ENCODE measurements at regions not wholly inside any gene's neighbourhood (a gene's known extent, or its start where the extent isn't known, plus 50 kb on each side); places are given as distances from the start of the nearest gene placed in this dataset.

GRCh38 chr3:74353039-74353438 lies 261.4 kb downstream of the CNTN3 start:
- TF ChIP-seq CTCF (conservative IDR thresholded peaks at IDR 0.05): no peak

GRCh38 chr3:74352166-74352565 lies 262.3 kb downstream of the CNTN3 start:
- no peak overlapping the region for H3K27ac ChIP-seq
- no peak for TF ChIP-seq CTCF (conservative IDR thresholded peaks at IDR 0.05)

More at GRCh38 chr3:74353039-74353438, 261.4 kb downstream of the CNTN3 start:
- no peak overlapping the region for H3K27ac ChIP-seq

- no peak overlapping the region for H3K27ac ChIP-seq
- no peak for TF ChIP-seq CTCF (conservative IDR thresholded peaks at IDR 0.05)
Observed at GRCh38 chr3:74351213-74351612, 263.2 kb downstream of the CNTN3 start.

GRCh38 chr3:74349015-74349414 lies 265.4 kb downstream of the CNTN3 start:
- peak overlapping the region; percentile 62 for H3K27ac ChIP-seq
- TF ChIP-seq CTCF (conservative IDR thresholded peaks at IDR 0.05): no peak

- no peak for TF ChIP-seq CTCF (conservative IDR thresholded peaks at IDR 0.05)
- no peak overlapping the region; the same call in 1 of the 2 replicates for H3K27ac ChIP-seq
Observed at GRCh38 chr3:74347563-74348268, 266.7 kb downstream of the CNTN3 start.

- no peak for TF ChIP-seq CTCF (conservative IDR thresholded peaks at IDR 0.05)
- no peak overlapping the region for H3K27ac ChIP-seq
Observed at GRCh38 chr3:74346896-74347295, 267.6 kb downstream of the CNTN3 start.

GRCh38 chr3:74345701-74346100 lies 268.8 kb downstream of the CNTN3 start:
- no peak overlapping the region for H3K27ac ChIP-seq
- TF ChIP-seq CTCF (conservative IDR thresholded peaks at IDR 0.05): no peak
